D721Med (cell line): ENCODE measurements at regions not wholly inside any gene's neighbourhood (a gene's known extent, or its start where the extent isn't known, plus 50 kb on each side); places are given as distances from the start of the nearest gene placed in this dataset.

Experiments
- DNase-seq: peaks from one replicate; pipeline ENCODE4 v3.0.0; 2011; ENCODE audit warnings: low spot score; ENCODE audit not compliant: insufficient read length
- FAIRE-seq: peaks from 2 replicates; lab custom pipeline; 2011; peaks lifted over from hg19 to GRCh38; lab: Jason Lieb, UNC
- TF ChIP-seq, protein P1 (sequence below): IDR thresholded peaks from 2 replicates; pipeline ENCODE4 v1.5.1; 2012; ENCODE audit warnings: mild to moderate bottlenecking, control low read depth; ENCODE audit not compliant: insufficient read depth; ENCODE audit errors: missing control alignments

- FAIRE-seq (no peak), DNase-seq (no peak)
- TF ChIP-seq, protein P1, sequence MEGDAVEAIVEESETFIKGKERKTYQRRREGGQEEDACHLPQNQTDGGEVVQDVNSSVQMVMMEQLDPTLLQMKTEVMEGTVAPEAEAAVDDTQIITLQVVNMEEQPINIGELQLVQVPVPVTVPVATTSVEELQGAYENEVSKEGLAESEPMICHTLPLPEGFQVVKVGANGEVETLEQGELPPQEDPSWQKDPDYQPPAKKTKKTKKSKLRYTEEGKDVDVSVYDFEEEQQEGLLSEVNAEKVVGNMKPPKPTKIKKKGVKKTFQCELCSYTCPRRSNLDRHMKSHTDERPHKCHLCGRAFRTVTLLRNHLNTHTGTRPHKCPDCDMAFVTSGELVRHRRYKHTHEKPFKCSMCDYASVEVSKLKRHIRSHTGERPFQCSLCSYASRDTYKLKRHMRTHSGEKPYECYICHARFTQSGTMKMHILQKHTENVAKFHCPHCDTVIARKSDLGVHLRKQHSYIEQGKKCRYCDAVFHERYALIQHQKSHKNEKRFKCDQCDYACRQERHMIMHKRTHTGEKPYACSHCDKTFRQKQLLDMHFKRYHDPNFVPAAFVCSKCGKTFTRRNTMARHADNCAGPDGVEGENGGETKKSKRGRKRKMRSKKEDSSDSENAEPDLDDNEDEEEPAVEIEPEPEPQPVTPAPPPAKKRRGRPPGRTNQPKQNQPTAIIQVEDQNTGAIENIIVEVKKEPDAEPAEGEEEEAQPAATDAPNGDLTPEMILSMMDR, result no peak
Measured at GRCh38 chr14:28936601-28937000, 170.0 kb downstream of the FOXG1 start.

DNA sequence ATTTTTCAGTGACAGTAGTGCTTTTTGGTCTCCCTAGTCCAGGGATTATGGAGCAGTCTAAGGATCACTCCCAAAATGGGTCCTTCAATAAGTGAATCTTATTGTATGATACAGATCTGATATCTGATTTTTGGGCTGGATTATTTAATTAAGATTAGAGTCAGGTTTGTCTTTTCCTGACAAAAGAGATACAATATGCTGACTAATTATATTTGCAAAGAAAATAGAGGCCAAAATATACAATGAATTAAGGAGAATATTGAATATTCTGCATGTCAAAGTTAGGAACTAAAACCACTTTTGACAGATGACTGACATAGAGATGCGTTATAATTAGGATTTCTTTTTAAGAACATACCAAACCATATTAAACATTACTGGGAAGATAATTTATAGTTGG is 175.2 kb downstream of the FOXG1 start:
- TF ChIP-seq, protein P1, result no peak
- DNase-seq (no peak), FAIRE-seq (no peak)

DNA sequence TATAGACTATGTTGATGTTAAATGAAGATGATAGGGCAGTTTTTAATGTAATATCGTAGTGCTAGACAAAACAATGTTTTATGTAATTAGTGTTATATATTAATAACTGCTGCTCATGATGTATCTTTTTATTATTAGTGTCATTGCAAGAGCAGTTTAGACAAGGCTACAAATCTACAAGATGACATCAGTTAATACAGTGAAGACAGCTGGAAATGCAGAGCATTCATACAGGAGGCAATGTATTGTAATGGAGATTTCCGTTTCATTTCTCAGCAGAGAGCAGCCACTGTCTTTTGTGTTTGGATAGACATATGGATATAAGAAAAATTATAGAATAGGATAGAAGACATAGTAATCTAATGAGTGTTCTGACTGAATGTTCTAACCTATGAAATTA is 178.0 kb downstream of the FOXG1 start:
- TF ChIP-seq, protein P1, result no peak
- DNase-seq (no peak), FAIRE-seq (no peak)

GRCh38 chr14:28946267-28946666 is 179.7 kb downstream of the FOXG1 start:
- TF ChIP-seq, protein P1, result no peak
- FAIRE-seq, result no peak
- no peak for DNase-seq

- DNase-seq (no peak), FAIRE-seq (no peak)
- TF ChIP-seq, protein P1, result no peak
Measured at GRCh38 chr14:28949503-28949902, 182.9 kb downstream of the FOXG1 start.

GRCh38 chr14:28952161-28952560 is 185.6 kb downstream of the FOXG1 start:
- DNase-seq, result no peak
- FAIRE-seq, result no peak
- TF ChIP-seq, protein P1, result no peak

- TF ChIP-seq, protein P1, result no peak
- DNase-seq (no peak), FAIRE-seq (no peak)
Measured at GRCh38 chr14:28952666-28953065, 186.1 kb downstream of the FOXG1 start.
